GM12873 (cell line): ENCODE measurements at regions not wholly inside any gene's neighbourhood (a gene's known extent, or its start where the extent isn't known, plus 50 kb on each side); places are given as distances from the start of the nearest gene placed in this dataset.

Source experiments
- CTCF ChIP-seq: IDR thresholded peaks from 2 replicates; pipeline ENCODE4 v1.5.1; 2012; ENCODE audit warnings: low read depth, mild to moderate bottlenecking, moderate library complexity, low read length, control low read depth; ENCODE audit not compliant: insufficient read depth; ENCODE audit errors: missing control alignments

GRCh38 chr6:103908898-103909297 is 950.8 kb downstream of the HACE1 start:
- TF ChIP-seq CTCF = no peak

- TF ChIP-seq CTCF = no peak
Measured at GRCh38 chr6:103895136-103895535, 964.6 kb downstream of the HACE1 start.

- no peak for TF ChIP-seq CTCF
Measured at GRCh38 chr6:103893141-103893581, 966.6 kb downstream of the HACE1 start.

GRCh38 chr6:103886951-103887350 is 972.8 kb downstream of the HACE1 start:
- no peak for TF ChIP-seq CTCF

- no peak for TF ChIP-seq CTCF
Measured at GRCh38 chr6:103885446-103885845, 974.3 kb downstream of the HACE1 start.

- TF ChIP-seq CTCF = no peak
Measured at GRCh38 chr6:103879800-103880199, 979.9 kb downstream of the HACE1 start.

GRCh38 chr6:103875221-103875620 is 984.5 kb downstream of the HACE1 start:
- no peak for TF ChIP-seq CTCF
